GM18873 (cell line): ENCODE measurements at regions not wholly inside any gene's neighbourhood (a gene's known extent, or its start where the extent isn't known, plus 50 kb on each side); places are given as distances from the start of the nearest gene placed in this dataset.
"Not testable (repeated sequence)": the region's sequence is repeated elsewhere in the genome, so short reads cannot be mapped to it uniquely, and the experiment has no call there.

ENCODE experiments used
- ATAC-seq: cut with Tn5 transposase; IDR thresholded peaks from one replicate; pipeline ENCODE4 v1.9.1; 2021; ENCODE audit warnings: mild to moderate bottlenecking, moderate library complexity, moderate number of reproducible peaks; ENCODE audit not compliant: unreplicated experiment, low FRiP score

- not testable (repeated sequence) for ATAC-seq
Observed at GRCh38 chr6:71360556-71361335, 72.1 kb downstream of the OGFRL1 start.

- no peak for ATAC-seq
Observed at GRCh38 chr6:71364889-71365542, 76.4 kb downstream of the OGFRL1 start.

GRCh38 chr6:71367756-71368155, 79.1 kb downstream of the OGFRL1 start:
- no peak for ATAC-seq

- ATAC-seq, result no peak
Observed at GRCh38 chr6:71368284-71368683, 79.7 kb downstream of the OGFRL1 start.

- ATAC-seq, result no peak
Observed at GRCh38 chr6:71371559-71371958, 82.9 kb downstream of the OGFRL1 start.

GRCh38 chr6:71373943-71374342, 85.3 kb downstream of the OGFRL1 start:
- no peak for ATAC-seq

- no peak for ATAC-seq
Observed at GRCh38 chr6:71375676-71376075, 87.1 kb downstream of the OGFRL1 start.

DNA sequence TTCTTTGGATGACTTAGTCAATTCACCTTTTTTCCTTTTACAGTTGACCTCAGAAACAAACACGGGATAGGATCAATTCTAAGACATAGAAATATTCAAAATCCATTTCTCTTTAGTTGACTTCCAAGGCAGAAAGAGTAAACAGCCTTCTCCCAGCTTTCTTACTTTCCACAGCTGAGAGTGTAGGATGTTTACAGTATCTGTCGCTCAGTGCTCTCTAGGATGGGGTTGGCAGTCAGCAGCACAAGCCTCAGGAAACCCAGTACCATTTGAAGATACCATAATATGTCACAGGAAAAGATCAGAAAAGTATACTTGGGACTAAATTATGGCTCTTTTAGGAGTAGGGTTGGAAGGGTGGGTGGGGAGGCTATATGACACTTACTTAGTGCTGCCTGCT, 88.2 kb downstream of the OGFRL1 start:
- no peak for ATAC-seq

GRCh38 chr6:71383476-71383875, 94.9 kb downstream of the OGFRL1 start:
- no peak for ATAC-seq

- no peak for ATAC-seq
Observed at GRCh38 chr6:71383901-71384489, 95.4 kb downstream of the OGFRL1 start.

GRCh38 chr6:71385111-71385822, 96.7 kb downstream of the OGFRL1 start:
- ATAC-seq, result no peak

DNA sequence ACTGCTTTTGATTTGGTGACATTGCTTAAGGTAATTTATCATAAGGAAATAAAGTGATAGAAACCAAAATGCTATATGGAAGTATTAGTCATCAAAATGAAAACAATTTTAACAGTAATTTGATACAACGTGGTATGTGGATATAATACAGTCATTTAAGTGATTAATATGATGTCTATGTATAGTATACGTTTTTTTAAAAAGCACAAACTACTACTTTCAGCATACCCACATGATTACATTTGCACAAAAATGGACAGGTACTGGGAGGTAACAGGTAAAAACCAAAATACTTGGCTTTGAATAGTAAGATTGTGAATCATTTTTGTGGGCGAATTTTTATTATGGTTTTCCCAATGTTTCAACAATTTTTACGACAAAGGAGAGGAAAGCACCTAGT, 97.6 kb downstream of the OGFRL1 start:
- no peak for ATAC-seq

DNA sequence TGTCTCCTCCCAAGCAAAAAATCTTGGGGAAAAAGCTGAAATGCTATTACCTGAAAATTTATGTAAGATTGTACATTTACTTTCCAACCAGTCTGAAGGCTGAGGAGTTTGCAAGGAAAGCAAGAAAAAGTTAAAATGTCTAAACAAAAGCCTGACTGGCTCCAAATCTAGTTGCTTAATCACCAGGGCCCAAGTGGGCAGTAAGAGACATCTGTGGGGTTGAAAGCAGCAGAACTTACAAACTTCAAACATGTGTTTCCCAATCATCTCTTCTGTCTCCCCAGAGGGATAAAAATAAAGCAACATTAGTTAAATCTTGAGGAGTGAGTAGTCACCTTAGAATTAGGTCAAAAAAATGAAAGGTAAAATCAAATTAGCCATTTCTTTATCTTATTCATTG, 98.6 kb downstream of the OGFRL1 start:
- ATAC-seq, result no peak

- no peak for ATAC-seq
Observed at GRCh38 chr6:71388068-71388744, 99.6 kb downstream of the OGFRL1 start.

GRCh38 chr6:71388856-71389527, 100.4 kb downstream of the OGFRL1 start:
- no peak for ATAC-seq

DNA sequence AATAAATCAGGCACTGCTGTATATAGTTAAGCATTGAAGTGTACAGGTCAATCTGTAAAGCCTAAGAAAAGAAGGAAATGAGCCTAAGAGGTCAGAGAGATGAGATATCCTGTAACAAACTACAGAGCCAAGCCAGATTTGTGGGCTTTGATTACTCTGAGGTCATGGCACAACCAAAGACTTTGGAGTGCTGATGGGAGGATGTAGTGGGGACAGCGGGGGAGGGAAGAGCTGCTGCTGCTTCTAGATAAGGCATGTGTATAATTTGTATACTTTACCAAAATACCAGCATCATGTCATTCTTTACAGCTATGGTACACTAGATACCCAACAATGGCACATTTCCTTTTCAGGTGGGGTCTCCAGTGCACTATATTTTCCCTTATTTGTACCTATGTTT, 102.5 kb downstream of the OGFRL1 start:
- no peak for ATAC-seq

DNA sequence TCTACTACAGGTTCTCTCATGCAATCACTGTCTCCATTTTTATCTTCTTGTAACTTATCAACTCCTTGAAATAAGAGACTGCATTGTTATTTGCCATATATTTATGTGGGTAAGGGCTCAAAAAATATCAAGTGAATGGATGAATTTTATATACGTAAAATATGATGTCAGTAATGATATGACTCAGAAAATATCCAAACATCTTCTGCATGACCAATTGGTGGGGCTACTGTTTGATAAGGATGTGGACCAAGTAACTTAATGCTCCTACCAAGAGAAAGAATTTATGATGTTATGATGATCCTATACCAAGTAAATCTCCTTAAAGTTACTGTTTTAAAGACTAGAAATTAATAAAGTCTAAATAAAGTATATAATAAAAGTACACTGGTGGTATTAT, 103.7 kb downstream of the OGFRL1 start:
- no peak for ATAC-seq

DNA sequence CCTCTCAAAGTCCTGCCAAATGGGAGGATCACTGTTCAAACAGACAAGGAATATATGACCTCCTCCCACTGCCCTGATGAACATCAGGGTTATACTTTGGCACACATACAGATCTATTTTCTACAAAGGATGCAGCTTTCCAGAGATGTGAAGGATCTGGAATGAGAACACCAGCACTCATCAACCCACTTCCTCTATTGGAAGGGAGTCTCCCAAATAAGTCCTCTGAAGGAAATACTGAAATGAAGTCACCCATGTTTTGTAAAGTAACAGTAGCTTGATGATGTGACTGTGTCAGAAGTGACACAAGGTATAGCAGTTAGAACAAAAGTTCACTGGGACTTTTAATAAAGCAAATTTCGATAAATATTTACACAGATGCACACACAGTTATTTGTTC, 104.9 kb downstream of the OGFRL1 start:
- no peak for ATAC-seq

- no peak for ATAC-seq
Observed at GRCh38 chr6:71393981-71394432, 105.4 kb downstream of the OGFRL1 start.

DNA sequence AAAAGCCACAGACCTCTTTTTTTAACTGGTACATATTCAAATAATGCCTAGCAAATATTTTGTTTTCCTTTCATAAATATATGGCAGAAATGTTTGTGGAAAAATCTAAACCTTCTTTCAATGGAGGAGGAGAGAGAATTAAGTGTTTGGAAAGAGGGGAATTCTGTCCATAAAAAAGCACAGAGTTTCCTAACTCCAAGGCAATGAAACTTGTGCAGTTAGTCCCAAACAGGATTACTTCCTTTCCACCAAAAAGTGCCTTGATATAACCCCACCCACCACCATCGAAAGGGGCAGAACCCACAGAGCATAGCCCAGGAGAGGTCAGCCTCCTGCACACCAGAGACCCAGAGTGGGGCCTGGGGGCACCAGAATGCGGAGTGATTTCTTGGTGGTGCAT, 106.3 kb downstream of the OGFRL1 start:
- ATAC-seq, result no peak
